DOHH2 (cell line): ENCODE measurements at regions not wholly inside any gene's neighbourhood (a gene's known extent, or its start where the extent isn't known, plus 50 kb on each side); places are given as distances from the start of the nearest gene placed in this dataset.

ENCODE experiments used
- H3F3A ChIP-seq: fragments of 200-600 bp; sonication (generic), shearing (Covaris generic); 2 replicates; pipeline ENCODE4 v1.6.0; 2016; ENCODE audit warnings: antibody characterized with exemption, mild to moderate bottlenecking; ENCODE audit not compliant: control insufficient read depth, insufficient read depth
- H3K27ac ChIP-seq: fragments of 200-600 bp; sonication (generic); 2 replicates; pipeline ENCODE4 v1.5.1; 2014; ENCODE audit warnings: low read depth, mild to moderate bottlenecking, low read length, moderate library complexity
- H3K27me3 ChIP-seq: fragments of 200-600 bp; sonication (generic); 2 replicates; pipeline ENCODE4 v1.6.1; 2014; ENCODE audit warnings: mild to moderate bottlenecking, low read length, mixed read lengths; ENCODE audit not compliant: control insufficient read depth
- H3K36me3 ChIP-seq: fragments of 200-600 bp; sonication (generic); 2 replicates; pipeline ENCODE4 v1.6.1; 2014; ENCODE audit warnings: mild to moderate bottlenecking, low read length, moderate library complexity, mixed read lengths; ENCODE audit not compliant: control insufficient read depth
- H3K4me1 ChIP-seq: fragments of 200-600 bp; sonication (generic); 2 replicates; pipeline ENCODE4 v1.6.1; 2014; ENCODE audit warnings: mild to moderate bottlenecking, low read length, mixed read lengths; ENCODE audit not compliant: control insufficient read depth
- H3K4me2 ChIP-seq: fragments of 200-600 bp; sonication (generic); 2 replicates; pipeline ENCODE4 v1.6.0; 2014; ENCODE audit warnings: mild to moderate bottlenecking, low read length, moderate library complexity
- H3K4me3 ChIP-seq: fragments of 200-600 bp; sonication (generic); 2 replicates; pipeline ENCODE4 v1.5.1; 2014; ENCODE audit warnings: mild to moderate bottlenecking, low read length, mixed read lengths
- H3K79me2 ChIP-seq: fragments of 200-600 bp; sonication (generic); 2 replicates; pipeline ENCODE4 v1.6.1; 2014; ENCODE audit warnings: mild to moderate bottlenecking, low read length, mixed read lengths; ENCODE audit not compliant: control insufficient read depth
- H3K9me2 ChIP-seq: fragments of 200-600 bp; sonication (generic); replicated peaks from 2 replicates; pipeline ENCODE4 v1.6.1; 2014; ENCODE audit warnings: mild to moderate bottlenecking, low read length, mixed read lengths; ENCODE audit not compliant: control insufficient read depth
- H3K9me3 ChIP-seq: fragments of 200-600 bp; sonication (generic); 2 replicates; pipeline ENCODE4 v1.6.1; 2014; ENCODE audit warnings: antibody characterized with exemption, low read length, mixed read lengths; ENCODE audit not compliant: control insufficient read depth, insufficient read depth
- H4K20me1 ChIP-seq: fragments of 200-600 bp; sonication (generic); 2 replicates; pipeline ENCODE4 v1.6.0; 2014; ENCODE audit warnings: low read depth, mild to moderate bottlenecking, antibody characterized with exemption, low read length, moderate library complexity; ENCODE audit not compliant: control insufficient read depth, insufficient read depth
- EZH2phosphoT487 ChIP-seq: fragments of 200-600 bp; sonication (generic); IDR thresholded peaks from 2 replicates; pipeline ENCODE4 v1.6.1; 2017; ENCODE audit warnings: borderline replicate concordance, mild to moderate bottlenecking, antibody characterized with exemption, low read length, moderate library complexity, mixed read lengths
- TF ChIP-seq, protein P1 (sequence below): fragments of 200-600 bp; sonication (generic); IDR thresholded peaks from one replicate; pipeline ENCODE4 v1.5.1; 2014; ENCODE audit warnings: antibody characterized with exemption, mild to moderate bottlenecking, low read depth, low read length; ENCODE audit not compliant: poor library complexity, severe bottlenecking

DNA sequence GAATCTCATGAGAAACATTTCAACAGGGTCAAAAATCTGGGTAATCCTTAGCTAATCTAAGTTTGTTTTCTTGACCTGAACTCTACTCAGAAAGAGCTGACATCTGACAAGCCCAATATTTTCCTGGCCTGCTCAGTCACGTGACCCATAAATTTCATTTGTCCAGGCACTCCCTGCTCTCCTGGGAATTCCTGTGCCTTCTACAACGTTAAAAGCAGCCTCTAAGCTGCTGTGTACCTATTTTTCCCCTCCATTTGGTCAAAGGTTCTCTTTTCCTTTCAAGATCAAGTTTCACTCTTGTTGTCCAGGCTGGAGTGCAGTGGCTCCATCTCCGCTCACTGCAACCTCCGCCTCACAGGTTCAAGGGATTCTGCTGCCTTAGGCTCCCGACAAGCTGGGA, 148.8 kb upstream of the ABCA1 start:
- no peaks in the 10 kb centered on the region for H3K9me2 ChIP-seq
- no peaks in the 10 kb centered on the region for H3K27me3 ChIP-seq
- H3K4me3 ChIP-seq = no peak overlapping the region
- no peaks in the 10 kb centered on the region for H3K36me3 ChIP-seq
- H4K20me1 ChIP-seq = no peaks in the 10 kb centered on the region
- no peaks in the 10 kb centered on the region for H3F3A ChIP-seq
- no peak overlapping the region for H3K4me2 ChIP-seq
- H3K27ac ChIP-seq = no peak overlapping the region
- H3K9me3 ChIP-seq = no peaks in the 10 kb centered on the region
- no peaks in the 10 kb centered on the region for H3K4me1 ChIP-seq
- H3K79me2 ChIP-seq = no peaks in the 10 kb centered on the region
- no peak for TF ChIP-seq EZH2phosphoT487
- TF ChIP-seq, protein P1, sequence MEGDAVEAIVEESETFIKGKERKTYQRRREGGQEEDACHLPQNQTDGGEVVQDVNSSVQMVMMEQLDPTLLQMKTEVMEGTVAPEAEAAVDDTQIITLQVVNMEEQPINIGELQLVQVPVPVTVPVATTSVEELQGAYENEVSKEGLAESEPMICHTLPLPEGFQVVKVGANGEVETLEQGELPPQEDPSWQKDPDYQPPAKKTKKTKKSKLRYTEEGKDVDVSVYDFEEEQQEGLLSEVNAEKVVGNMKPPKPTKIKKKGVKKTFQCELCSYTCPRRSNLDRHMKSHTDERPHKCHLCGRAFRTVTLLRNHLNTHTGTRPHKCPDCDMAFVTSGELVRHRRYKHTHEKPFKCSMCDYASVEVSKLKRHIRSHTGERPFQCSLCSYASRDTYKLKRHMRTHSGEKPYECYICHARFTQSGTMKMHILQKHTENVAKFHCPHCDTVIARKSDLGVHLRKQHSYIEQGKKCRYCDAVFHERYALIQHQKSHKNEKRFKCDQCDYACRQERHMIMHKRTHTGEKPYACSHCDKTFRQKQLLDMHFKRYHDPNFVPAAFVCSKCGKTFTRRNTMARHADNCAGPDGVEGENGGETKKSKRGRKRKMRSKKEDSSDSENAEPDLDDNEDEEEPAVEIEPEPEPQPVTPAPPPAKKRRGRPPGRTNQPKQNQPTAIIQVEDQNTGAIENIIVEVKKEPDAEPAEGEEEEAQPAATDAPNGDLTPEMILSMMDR = no peak

DNA sequence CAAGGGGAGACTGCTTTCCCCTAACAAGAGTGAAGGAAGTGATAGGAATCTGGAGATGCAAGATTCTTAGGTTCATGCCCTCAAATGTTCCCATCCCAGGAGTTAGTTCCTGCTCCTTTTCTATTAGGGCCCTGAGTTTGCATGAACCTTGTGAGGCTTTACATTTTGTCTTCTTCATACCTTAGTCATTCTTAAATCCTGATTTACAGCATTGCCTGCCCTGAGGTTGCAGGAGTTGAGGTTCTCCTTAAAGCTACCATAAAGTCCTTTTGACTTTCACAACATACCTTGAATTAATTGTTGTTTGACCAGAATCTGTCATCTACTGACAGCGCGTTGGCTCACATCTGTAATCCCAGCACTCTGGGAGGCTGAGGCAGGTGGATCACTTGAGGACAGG, 151.5 kb upstream of the ABCA1 start:
- Histone ChIP-seq H3K79me2 (no peaks in the 10 kb centered on the region), H3K9me3 (no peaks in the 10 kb centered on the region), H3K4me2 (no peak overlapping the region), H3K4me3 (no peak overlapping the region), H3K4me1 (no peaks in the 10 kb centered on the region), H3F3A (no peaks in the 10 kb centered on the region), H3K9me2 (no peaks in the 10 kb centered on the region), H3K27ac (no peak overlapping the region), H3K36me3 (no peaks in the 10 kb centered on the region), H4K20me1 (no peaks in the 10 kb centered on the region), H3K27me3 (no peaks in the 10 kb centered on the region)
- no peak for TF ChIP-seq EZH2phosphoT487
- TF ChIP-seq, protein P1 = no peak

DNA sequence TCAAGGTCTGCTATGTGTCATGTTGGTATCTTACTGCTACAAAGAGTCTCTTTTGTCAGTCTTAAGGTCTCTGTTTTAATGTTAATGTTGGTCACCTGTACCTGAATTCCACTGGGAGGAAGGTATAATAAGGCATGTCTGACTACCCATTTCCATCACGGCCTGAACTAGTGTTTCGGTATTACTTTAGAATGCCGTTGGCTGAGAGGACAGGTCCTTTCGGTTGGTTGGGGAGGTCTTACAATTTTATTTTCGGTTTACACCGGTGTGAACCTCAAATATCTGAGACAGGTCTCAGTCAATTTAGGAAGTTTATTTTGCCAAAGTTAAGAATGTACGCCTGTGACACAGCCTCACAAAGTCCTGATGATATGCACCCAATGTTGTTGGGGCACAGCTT, 154.9 kb upstream of the ABCA1 start:
- H3K9me3 ChIP-seq = no peaks in the 10 kb centered on the region
- no peaks in the 10 kb centered on the region for H3K4me1 ChIP-seq
- H3F3A ChIP-seq = no peaks in the 10 kb centered on the region
- no peak for TF ChIP-seq EZH2phosphoT487
- TF ChIP-seq, protein P1 = no peak
- H3K9me2 ChIP-seq = no peaks in the 10 kb centered on the region
- no peak overlapping the region for H3K27ac ChIP-seq
- no peak overlapping the region for H3K4me2 ChIP-seq
- H3K79me2 ChIP-seq = no peaks in the 10 kb centered on the region
- H4K20me1 ChIP-seq = no peaks in the 10 kb centered on the region
- no peak overlapping the region for H3K4me3 ChIP-seq
- no peaks in the 10 kb centered on the region for H3K36me3 ChIP-seq
- H3K27me3 ChIP-seq = no peaks in the 10 kb centered on the region

DNA sequence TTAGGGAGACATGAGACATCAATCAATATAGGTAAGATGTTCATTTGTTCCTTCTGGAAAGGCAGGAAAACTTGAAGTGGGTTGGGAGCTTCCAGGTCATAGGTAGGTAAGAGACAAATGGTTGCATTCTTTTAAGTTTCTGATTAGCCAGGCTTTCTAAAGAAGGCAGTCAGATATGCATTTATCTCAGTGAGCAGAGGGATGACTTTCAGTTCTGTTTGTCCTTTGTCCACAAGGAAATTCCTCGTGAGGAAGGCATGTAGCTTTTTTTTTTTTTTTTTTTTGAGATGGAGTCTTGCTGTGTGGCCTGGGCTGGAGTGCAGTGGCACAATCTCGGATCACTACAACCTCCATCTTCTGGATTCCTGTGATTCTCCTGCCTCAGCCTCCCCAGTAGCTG, 155.3 kb upstream of the ABCA1 start:
- no peak overlapping the region for H3K4me3 ChIP-seq

More for the DNA sequence above, 155.3 kb upstream of the ABCA1 start:
- H3K27me3 ChIP-seq = no peaks in the 10 kb centered on the region
- H3K27ac ChIP-seq = no peak overlapping the region
- no peaks in the 10 kb centered on the region for H3K9me2 ChIP-seq
- H3K4me1 ChIP-seq = no peaks in the 10 kb centered on the region
- H3K79me2 ChIP-seq = no peaks in the 10 kb centered on the region
- no peaks in the 10 kb centered on the region for H3F3A ChIP-seq
- H3K9me3 ChIP-seq = no peaks in the 10 kb centered on the region
- no peak overlapping the region for H3K4me2 ChIP-seq
- H4K20me1 ChIP-seq = no peaks in the 10 kb centered on the region
- TF ChIP-seq, protein P1 = no peak
- TF ChIP-seq EZH2phosphoT487 = no peak
- H3K36me3 ChIP-seq = no peaks in the 10 kb centered on the region
